Psoas muscle (tissue), 7 donors: ENCODE measurements at regions not wholly inside any gene's neighbourhood (a gene's known extent, or its start where the extent isn't known, plus 50 kb on each side); places are given as distances from the start of the nearest gene placed in this dataset.

Source experiments
- ATAC-seq, 4 donors: fragments of 200-7000 bp; cut with Tn5 transposase; one replicate each; pipeline ENCODE4 v1.9.1; 2020; ENCODE audit warnings: moderate library complexity in 3 of 4, mild to moderate bottlenecking in 2 of 4
- DNase-seq, 2 donors: peaks; one replicate each; pipeline ENCODE4 v3.0.0-alpha.2; 2020
- H3K27ac ChIP-seq: fragments of 200-600 bp; one replicate; pipeline ENCODE4 v1.8.0; 2022
- H3K27me3 ChIP-seq, 3 donors: fragments of 200-600 bp in 1 of 3; one replicate each; pipeline versions ENCODE4 v1.6.1 to v1.8.0; 2013 to 2022; ENCODE audit warnings: low read length in 2 of 3, mild to moderate bottlenecking in 2 of 3, moderate library complexity in 1 of 3; ENCODE audit not compliant: insufficient read depth in 3 of 3
- H3K36me3 ChIP-seq, 2 donors: fragments of 200-600 bp in 1 of 2; one replicate each; pipeline versions ENCODE4 v1.6.1 to v1.8.0; 2013 to 2022; ENCODE audit warnings: low read depth in 1 of 2, mild to moderate bottlenecking in 1 of 2, moderate library complexity in 1 of 2; ENCODE audit not compliant: insufficient read depth in 1 of 2
- H3K4me1 ChIP-seq: fragments of 200-600 bp; one replicate; pipeline ENCODE4 v1.8.0; 2022
- H3K4me3 ChIP-seq: fragments of 200-600 bp; one replicate; pipeline ENCODE4 v1.8.0; 2022; ENCODE audit warnings: mild to moderate bottlenecking
- H3K9me3 ChIP-seq: fragments of 200-600 bp; one replicate; pipeline ENCODE4 v1.8.0; 2022
- WGBS, 3 donors: extraction: QIAGEN DNeasy Blood & Tissue Kit; methylation state at CpG; one replicate each; pipeline versions ENCODE4 v1.1.6 to v1.1.7; 2013; 5-methylcytosine and 5-hydroxymethylcytosine counted together
- intact Hi-C, 2 donors: fragments of 100-400 bp; cut with DNase I; formaldehyde crosslinking; loops; one replicate each; pipeline versions ENCODE4 v1.11.0 to v1.14.2; 2022
- TF ChIP-seq, protein P1 (sequence below): fragments of 200-600 bp; IDR thresholded peaks from one replicate; pipeline ENCODE4 v1.8.0; 2022; ENCODE audit warnings: antibody characterized with exemption
- donor health status: healthy with polysubstance abuse.
- donor health status: DM: no; HTN: no; CAD: no; lungs with moderate emphysema.
- donor health status: Bipolar disorder and iron deficiency.
- donor health status: healthy.
- donor health status: DM: yes; HTN: yes; CAD: no.
- donor health status: DM: no; HTN: no; CAD: no.
- donor health status: DM: yes; HTN: yes; CAD: no.

DNA sequence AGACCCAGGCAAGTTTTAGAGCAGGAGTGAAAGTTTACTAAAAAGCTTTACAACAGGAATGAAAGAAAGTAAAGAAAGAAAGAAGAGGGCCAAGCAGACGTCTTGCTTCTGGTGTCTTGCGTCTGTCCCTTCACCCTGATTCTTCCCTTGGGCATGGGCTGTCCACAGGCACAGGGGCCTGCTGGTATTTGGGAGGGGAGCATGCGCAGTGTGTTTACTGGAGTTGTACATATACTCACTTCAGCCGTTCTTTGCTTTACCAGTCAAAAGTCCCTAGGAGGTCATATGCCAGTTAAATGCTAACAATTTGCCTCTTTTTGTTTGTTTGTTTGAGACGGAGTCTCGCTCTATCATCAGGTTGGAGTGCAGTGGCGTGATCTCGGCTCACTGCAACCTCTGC is 875.9 kb downstream of the REEP3 start:
- no peak for ATAC-seq
- 89 to 92% (median 92%) methylated on average over 8 of the region's 8 CpGs for WGBS, 3 donors
- intact Hi-C loops = no loop called here

DNA sequence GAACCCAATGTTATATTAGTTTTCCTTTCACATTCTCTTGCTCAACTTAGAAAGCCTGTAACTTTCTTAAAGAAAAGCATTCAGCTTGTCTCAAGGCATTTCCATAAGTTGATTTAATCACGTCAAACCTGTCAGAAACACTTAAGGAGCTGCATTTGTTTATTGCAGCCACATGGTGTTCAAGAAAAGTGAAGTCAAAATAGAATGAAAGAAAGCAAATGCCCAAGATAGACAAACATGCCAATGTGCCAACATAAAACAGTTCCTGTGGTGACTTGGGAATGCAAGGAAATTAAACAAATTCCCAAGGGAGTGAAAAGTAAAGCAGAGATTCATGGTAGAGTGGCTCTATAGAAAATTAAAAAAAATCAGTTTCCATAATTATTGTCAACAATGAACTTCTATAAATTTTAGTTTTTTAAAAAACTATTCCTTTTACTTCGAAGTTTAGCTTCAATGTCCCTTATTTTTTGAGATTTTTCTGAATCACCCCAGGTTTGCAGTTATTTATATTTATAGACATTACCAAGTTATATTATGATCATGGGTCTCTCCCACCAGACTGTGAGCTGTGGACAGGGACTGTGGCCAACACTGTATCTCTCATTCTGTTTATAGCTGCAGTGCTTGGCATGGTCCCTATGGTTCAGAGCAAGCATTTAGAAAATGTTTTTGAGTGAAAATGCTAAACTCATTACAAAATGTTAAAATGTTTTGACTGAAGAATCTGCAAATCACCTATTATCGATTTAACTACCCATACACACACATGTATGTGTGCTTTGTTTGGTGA is 887.4 kb downstream of the REEP3 start:
- WGBS, 3 donors = 75 to 78% (median 78%) methylated on average over 3 of the region's 3 CpGs
- DNase-seq (no peak), ATAC-seq (no peak)
- Histone ChIP-seq H3K9me3 (no peaks in the 10 kb centered on the region), H3K27me3 (no peaks in the 10 kb centered on the region), H3K4me3 (no peak overlapping the region), H3K4me1 (no peaks in the 10 kb centered on the region), H3K36me3 (no peaks in the 10 kb centered on the region), H3K27ac (no peak overlapping the region)
- intact Hi-C loops = no loop called here
- TF ChIP-seq, protein P1, sequence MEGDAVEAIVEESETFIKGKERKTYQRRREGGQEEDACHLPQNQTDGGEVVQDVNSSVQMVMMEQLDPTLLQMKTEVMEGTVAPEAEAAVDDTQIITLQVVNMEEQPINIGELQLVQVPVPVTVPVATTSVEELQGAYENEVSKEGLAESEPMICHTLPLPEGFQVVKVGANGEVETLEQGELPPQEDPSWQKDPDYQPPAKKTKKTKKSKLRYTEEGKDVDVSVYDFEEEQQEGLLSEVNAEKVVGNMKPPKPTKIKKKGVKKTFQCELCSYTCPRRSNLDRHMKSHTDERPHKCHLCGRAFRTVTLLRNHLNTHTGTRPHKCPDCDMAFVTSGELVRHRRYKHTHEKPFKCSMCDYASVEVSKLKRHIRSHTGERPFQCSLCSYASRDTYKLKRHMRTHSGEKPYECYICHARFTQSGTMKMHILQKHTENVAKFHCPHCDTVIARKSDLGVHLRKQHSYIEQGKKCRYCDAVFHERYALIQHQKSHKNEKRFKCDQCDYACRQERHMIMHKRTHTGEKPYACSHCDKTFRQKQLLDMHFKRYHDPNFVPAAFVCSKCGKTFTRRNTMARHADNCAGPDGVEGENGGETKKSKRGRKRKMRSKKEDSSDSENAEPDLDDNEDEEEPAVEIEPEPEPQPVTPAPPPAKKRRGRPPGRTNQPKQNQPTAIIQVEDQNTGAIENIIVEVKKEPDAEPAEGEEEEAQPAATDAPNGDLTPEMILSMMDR = no peak

More for the DNA sequence above, 875.9 kb downstream of the REEP3 start:
- Histone ChIP-seq H3K36me3 (no peaks in the 10 kb centered on the region), H3K4me1 (no peaks in the 10 kb centered on the region), H3K27ac (no peak overlapping the region), H3K27me3 (no peaks in the 10 kb centered on the region), H3K4me3 (no peak overlapping the region), H3K9me3 (no peaks in the 10 kb centered on the region)
- TF ChIP-seq, protein P1 = no peak
- DNase-seq = no peak

DNA sequence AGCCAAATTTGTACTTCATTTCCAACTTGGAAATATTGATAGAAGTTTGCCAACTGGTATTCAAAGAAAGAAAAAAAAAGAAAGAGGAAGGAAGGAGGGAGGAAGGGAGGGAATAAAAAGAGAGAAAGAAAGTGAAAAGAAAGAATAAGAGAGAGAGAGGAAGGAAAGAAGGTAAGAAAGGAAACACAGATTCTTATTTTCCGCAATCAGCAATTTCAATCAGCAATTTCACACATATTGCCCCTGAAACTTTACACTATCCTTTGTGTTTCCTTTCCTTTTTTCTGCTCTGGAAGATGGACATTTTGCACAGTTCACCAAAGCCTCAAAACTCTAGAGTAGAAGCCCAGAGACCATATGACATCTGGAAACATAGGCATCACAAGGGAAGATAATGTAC is 888.1 kb downstream of the REEP3 start:
- Histone ChIP-seq H3K4me3 (no peak overlapping the region), H3K27ac (no peak overlapping the region), H3K27me3 (no peaks in the 10 kb centered on the region), H3K9me3 (no peaks in the 10 kb centered on the region), H3K36me3 (no peaks in the 10 kb centered on the region), H3K4me1 (no peaks in the 10 kb centered on the region)
- no peak for ATAC-seq
- DNase-seq = no peak
- intact Hi-C loops = no loop called here
- WGBS, 3 donors = 95 to 100% (median 95%) methylated on average over 1 of the region's 1 CpG
- TF ChIP-seq, protein P1 = no peak

DNA sequence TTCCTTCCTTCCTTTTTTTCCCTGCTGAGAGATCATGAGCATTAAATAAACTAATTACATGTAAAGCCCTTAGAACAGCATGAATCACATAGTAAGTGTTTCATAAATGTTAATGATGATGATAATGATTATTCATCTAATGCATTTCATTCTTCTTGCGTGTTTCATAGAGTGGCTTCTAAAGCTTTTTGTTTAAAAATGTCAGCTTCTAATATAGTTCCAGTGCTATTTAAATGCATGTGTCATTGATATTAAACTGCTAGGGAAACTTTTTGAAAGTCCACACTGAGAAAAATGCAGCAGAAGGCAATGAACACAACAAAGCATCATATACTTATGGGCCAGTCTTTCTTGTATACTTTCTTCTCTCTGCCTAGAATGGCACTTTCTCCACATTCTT is 894.8 kb downstream of the REEP3 start:
- WGBS, 3 donors = 87 to 97% (median 96%) methylated on average over 1 of the region's 1 CpG
- Histone ChIP-seq H3K9me3 (no peaks in the 10 kb centered on the region), H3K27me3 (no peaks in the 10 kb centered on the region), H3K4me3 (no peak overlapping the region), H3K27ac (no peak overlapping the region), H3K4me1 (no peaks in the 10 kb centered on the region), H3K36me3 (no peaks in the 10 kb centered on the region)
- intact Hi-C loops = no loop called here
- no peak for DNase-seq
- ATAC-seq = no peak
- TF ChIP-seq, protein P1 = no peak

DNA sequence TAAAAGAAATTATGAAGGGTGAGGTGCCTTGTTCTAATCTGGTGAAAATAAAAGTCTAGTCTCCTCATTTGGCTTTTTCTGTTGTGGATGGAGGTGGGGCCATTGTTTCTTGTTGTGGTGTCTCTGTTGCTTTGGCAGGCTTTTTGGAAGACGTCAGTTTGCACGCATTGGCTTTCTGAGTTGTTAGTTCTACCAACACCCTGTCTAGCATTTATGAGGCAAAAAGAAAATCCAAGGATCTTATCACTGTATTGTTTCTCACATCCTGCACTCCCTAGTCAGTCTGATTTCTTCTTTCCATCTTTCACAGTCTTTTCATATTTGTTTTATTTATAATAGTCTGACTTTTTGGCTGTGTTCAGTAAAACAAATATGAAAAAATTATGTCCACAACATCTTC is 898.3 kb downstream of the REEP3 start:
- Histone ChIP-seq H3K4me3 (no peak overlapping the region), H3K36me3 (no peaks in the 10 kb centered on the region), H3K4me1 (no peaks in the 10 kb centered on the region), H3K27me3 (no peaks in the 10 kb centered on the region), H3K27ac (no peak overlapping the region), H3K9me3 (no peaks in the 10 kb centered on the region)
- TF ChIP-seq, protein P1 = no peak
- 35 to 56% (median 49%) methylated on average over 2 of the region's 2 CpGs for WGBS, 3 donors
- ATAC-seq = no peak
- DNase-seq = no peak
- intact Hi-C loops = no loop called here
